ENCODE measurements at regions not wholly inside any gene's neighbourhood (a gene's known extent, or its start where the extent isn't known, plus 50 kb on each side); places are given as distances from the start of the nearest gene placed in this dataset.

DNA sequence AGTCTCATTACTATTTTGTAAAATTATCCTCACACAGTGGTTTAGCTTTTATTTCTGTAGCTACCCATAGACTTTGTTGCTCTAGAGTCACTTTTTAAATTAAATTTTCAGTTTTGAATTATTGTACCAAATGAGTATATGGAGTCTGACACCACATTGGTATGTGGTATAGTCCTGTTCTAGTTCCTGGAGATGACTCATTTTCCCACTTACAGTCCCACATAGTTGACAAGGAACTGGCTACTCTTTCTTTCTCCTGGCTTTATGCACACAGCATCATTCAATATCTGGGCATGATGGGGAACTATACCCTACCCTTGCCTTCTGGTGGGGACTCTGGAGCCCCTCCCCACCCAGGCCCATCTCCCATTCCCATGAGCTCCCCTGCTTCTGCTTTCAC is 92.6 kb upstream of the RAB11FIP2 start:
- no peaks in the 10 kb centered on the region for H3K27me3 ChIP-seq (ENCODE audit: insufficient read depth, low read length)
- no peak overlapping the region for H2AFZ ChIP-seq (ENCODE audit: low read length, unreplicated experiment)
- H3K27ac ChIP-seq (ENCODE audit: low read depth, low read length): no peak overlapping the region
- no peak overlapping the region for H3K4me3 ChIP-seq (ENCODE audit: low read depth, low read length)
- no peaks in the 10 kb centered on the region for H3K4me1 ChIP-seq (ENCODE audit: control insufficient read depth, insufficient read depth, low read length, unreplicated experiment)
- no peaks in the 10 kb centered on the region for H3K79me2 ChIP-seq (ENCODE audit: control insufficient read depth, insufficient read depth, low read length, unreplicated experiment)
- H3K36me3 ChIP-seq (ENCODE audit: insufficient read depth, low read length): no peaks in the 10 kb centered on the region

DNA sequence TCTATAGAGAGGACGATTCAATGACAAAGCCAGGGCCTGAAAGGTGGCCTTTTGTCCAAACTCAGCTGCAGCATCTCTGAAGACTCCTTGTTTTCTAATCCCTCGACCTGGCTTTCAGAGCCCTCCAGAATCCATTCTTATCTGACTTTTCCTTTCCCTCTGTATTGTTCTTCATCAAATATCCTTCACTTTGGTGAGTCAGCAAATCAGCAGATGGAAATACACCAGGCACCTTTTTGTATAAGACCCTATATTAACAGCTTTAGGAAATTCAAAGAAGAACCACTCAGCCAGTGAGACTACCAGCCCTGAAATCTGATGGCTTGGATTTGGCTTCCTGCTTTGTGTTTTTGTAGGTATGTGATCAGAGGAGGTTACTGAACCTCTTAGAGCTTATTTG is 81.9 kb upstream of the RAB11FIP2 start:
- no peak overlapping the region for H2AFZ ChIP-seq (ENCODE audit: low read length, unreplicated experiment)
- no peak overlapping the region for H3K4me3 ChIP-seq (ENCODE audit: low read depth, low read length)
- H3K27me3 ChIP-seq (ENCODE audit: insufficient read depth, low read length): no peaks in the 10 kb centered on the region
- no peaks in the 10 kb centered on the region for H3K4me1 ChIP-seq (ENCODE audit: control insufficient read depth, insufficient read depth, low read length, unreplicated experiment)
- H3K36me3 ChIP-seq (ENCODE audit: insufficient read depth, low read length): no peaks in the 10 kb centered on the region
- H3K27ac ChIP-seq (ENCODE audit: low read depth, low read length): no peak overlapping the region
- H3K79me2 ChIP-seq (ENCODE audit: control insufficient read depth, insufficient read depth, low read length, unreplicated experiment): no peaks in the 10 kb centered on the region

DNA sequence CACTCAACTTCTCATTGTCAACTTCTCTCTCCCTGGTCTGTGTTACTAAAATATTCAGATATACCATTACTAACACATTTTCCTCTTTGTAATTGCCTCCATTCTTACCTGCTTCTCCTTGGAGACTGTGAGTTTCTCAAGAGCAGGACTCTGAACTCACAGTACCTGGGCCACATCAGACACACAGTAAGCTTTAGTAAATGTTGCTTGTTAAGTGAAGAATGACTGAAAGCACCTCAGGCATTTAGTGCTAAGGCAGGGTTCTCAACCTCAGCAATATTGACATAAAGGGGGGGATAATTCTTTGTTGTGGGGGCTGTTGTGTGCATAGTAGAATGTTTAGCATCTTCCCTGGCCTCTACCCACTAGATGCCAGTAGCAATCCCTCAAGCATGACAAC is 72.0 kb upstream of the RAB11FIP2 start:
- Histone ChIP-seq H3K4me3 (ENCODE audit: low read depth, low read length) (no peak overlapping the region), H3K79me2 (ENCODE audit: control insufficient read depth, insufficient read depth, low read length, unreplicated experiment) (no peaks in the 10 kb centered on the region), H2AFZ (ENCODE audit: low read length, unreplicated experiment) (no peak overlapping the region), H3K4me1 (ENCODE audit: control insufficient read depth, insufficient read depth, low read length, unreplicated experiment) (no peaks in the 10 kb centered on the region), H3K36me3 (ENCODE audit: insufficient read depth, low read length) (no peaks in the 10 kb centered on the region), H3K27me3 (ENCODE audit: insufficient read depth, low read length) (no peaks in the 10 kb centered on the region), H3K27ac (ENCODE audit: low read depth, low read length) (no peak overlapping the region)

DNA sequence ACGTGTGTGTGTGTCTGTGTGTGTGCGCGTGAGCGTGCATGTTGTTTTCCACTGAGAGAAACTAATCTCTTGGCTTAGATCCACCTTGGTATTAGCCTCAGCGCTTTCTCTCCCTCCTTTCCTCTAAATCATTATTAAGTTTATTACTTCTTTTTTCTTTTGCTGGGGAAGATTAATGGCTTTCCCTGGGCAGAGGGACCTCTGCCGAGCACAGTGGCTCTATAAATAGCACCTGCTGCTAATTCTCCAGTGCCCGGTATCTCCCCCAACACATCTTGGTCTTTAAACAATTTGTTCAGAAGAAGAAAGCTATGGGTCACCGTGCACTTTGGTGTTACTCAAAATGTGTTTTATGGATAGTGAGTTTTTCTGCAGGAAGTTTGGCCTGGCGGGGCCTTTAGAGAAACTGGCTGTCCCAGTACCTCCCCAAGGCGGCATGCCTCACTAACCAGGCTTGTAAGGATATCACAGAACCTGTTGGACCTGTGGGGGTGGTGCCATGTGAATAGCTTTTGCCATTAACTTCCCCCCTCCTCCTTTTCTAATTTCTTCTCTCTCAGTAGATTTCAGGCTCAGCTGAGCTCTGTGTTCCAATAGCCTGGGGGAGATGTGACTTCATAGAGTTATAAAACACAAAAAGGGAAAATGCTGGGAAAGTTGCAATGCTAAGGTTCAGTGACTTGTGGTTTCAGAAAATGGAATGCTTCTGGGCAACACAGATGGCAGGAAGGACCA is 70.1 kb upstream of the RAB11FIP2 start:
- no peaks in the 10 kb centered on the region for H3K27me3 ChIP-seq (ENCODE audit: insufficient read depth, low read length)
- H3K36me3 ChIP-seq (ENCODE audit: insufficient read depth, low read length): no peaks in the 10 kb centered on the region
- H3K4me1 ChIP-seq (ENCODE audit: control insufficient read depth, insufficient read depth, low read length, unreplicated experiment): no peaks in the 10 kb centered on the region
- no peak overlapping the region for H2AFZ ChIP-seq (ENCODE audit: low read length, unreplicated experiment)
- H3K27ac ChIP-seq (ENCODE audit: low read depth, low read length): no peak overlapping the region
- H3K4me3 ChIP-seq (ENCODE audit: low read depth, low read length): no peak overlapping the region
- no peaks in the 10 kb centered on the region for H3K79me2 ChIP-seq (ENCODE audit: control insufficient read depth, insufficient read depth, low read length, unreplicated experiment)

DNA sequence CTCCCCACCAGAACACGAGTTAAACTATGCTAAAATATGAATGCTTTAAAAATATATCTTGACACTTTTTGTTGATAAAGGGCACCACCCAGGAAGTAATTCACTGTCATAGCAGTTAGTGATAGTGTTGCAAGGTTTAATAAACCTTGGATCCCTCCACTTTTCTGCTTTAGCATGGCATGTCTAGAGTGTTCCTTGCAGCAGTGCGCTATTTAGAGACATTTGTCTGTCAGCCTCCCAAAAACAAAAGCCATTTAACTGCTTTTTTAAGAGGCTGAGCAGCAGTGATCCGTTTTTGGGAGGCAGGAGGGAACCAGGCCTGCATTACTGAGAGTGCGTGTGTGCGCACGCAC is 69.6 kb upstream of the RAB11FIP2 start:
- no peak overlapping the region for H2AFZ ChIP-seq (ENCODE audit: low read length, unreplicated experiment)
- H3K27ac ChIP-seq (ENCODE audit: low read depth, low read length): no peak overlapping the region
- H3K36me3 ChIP-seq (ENCODE audit: insufficient read depth, low read length): no peaks in the 10 kb centered on the region
- H3K79me2 ChIP-seq (ENCODE audit: control insufficient read depth, insufficient read depth, low read length, unreplicated experiment): no peaks in the 10 kb centered on the region
- no peaks in the 10 kb centered on the region for H3K4me1 ChIP-seq (ENCODE audit: control insufficient read depth, insufficient read depth, low read length, unreplicated experiment)
- H3K27me3 ChIP-seq (ENCODE audit: insufficient read depth, low read length): no peaks in the 10 kb centered on the region
- no peak overlapping the region for H3K4me3 ChIP-seq (ENCODE audit: low read depth, low read length)

DNA sequence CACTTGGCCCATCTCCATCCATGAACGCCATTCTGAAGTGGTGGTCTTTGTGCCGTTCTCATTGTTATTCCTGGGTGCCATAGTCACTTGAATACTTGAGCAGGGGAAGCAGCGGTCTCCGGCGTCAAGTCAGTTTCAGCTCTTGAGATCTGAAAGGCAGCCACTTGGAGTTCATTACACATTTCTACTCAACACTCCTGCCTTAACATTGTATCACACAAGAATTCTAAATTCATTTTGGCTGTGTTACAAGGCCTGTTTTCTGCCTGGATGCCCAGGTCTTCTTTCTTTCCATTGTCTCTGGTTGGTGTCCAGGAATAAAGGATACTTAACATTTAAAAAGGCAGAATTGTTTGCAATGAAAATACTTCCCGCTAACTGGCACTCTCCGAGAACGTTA is 69.0 kb upstream of the RAB11FIP2 start:
- no peaks in the 10 kb centered on the region for H3K79me2 ChIP-seq (ENCODE audit: control insufficient read depth, insufficient read depth, low read length, unreplicated experiment)
- H2AFZ ChIP-seq (ENCODE audit: low read length, unreplicated experiment): no peak overlapping the region
- no peak overlapping the region for H3K4me3 ChIP-seq (ENCODE audit: low read depth, low read length)
- no peaks in the 10 kb centered on the region for H3K4me1 ChIP-seq (ENCODE audit: control insufficient read depth, insufficient read depth, low read length, unreplicated experiment)
- H3K36me3 ChIP-seq (ENCODE audit: insufficient read depth, low read length): no peaks in the 10 kb centered on the region
- no peak overlapping the region for H3K27ac ChIP-seq (ENCODE audit: low read depth, low read length)
- H3K27me3 ChIP-seq (ENCODE audit: insufficient read depth, low read length): no peaks in the 10 kb centered on the region

DNA sequence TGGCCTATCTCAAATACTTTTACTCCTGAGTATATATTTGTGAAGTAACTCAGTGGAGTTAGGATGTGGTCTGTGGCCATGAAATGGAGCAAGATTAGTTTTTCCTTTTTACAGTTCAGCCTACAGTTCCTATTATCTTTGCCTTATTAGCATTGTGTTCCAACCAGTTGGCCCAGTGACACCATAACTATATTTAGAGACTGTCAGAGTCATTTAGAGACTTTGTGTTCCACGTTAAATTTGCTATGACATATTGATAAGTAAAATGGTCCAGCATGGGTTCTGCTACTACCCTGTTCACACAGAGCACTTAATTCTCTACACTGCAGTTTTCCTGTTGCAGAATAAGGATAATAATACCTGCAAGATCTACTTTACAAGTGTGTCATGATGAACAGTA is 68.3 kb upstream of the RAB11FIP2 start:
- Histone ChIP-seq H2AFZ (ENCODE audit: low read length, unreplicated experiment) (no peak overlapping the region), H3K79me2 (ENCODE audit: control insufficient read depth, insufficient read depth, low read length, unreplicated experiment) (no peaks in the 10 kb centered on the region), H3K4me1 (ENCODE audit: control insufficient read depth, insufficient read depth, low read length, unreplicated experiment) (no peaks in the 10 kb centered on the region), H3K27me3 (ENCODE audit: insufficient read depth, low read length) (no peaks in the 10 kb centered on the region), H3K4me3 (ENCODE audit: low read depth, low read length) (no peak overlapping the region), H3K36me3 (ENCODE audit: insufficient read depth, low read length) (no peaks in the 10 kb centered on the region), H3K27ac (ENCODE audit: low read depth, low read length) (no peak overlapping the region)

DNA sequence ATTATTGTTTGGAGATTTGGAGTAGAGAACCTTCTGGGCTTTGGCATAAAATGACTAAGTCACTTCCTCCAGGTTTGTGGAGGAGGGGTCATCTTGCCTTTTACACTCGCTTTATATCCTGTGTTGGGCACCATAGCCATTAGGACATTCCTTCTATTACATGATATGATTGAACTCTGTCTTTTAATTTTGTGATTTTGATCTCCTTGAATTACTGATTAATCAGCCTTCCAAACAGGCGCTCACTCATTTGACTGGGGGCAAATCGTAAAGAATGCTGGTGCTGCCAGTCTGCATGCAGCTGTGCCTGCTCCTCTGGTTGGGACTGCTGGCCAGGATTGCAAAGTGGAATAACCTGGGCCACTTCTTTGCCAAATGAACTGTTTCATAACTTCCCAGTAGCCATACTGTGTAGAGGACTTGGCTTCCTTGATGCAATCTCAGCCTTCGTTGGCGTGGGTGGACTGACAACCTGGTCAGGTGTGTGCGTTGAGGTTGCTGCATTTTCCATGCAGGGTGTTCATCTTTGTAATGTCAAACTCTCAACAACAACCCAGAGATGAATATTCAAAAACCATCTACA is 65.9 kb upstream of the RAB11FIP2 start:
- no peak overlapping the region for H2AFZ ChIP-seq (ENCODE audit: low read length, unreplicated experiment)
- H3K27ac ChIP-seq (ENCODE audit: low read depth, low read length): no peak overlapping the region

DNA sequence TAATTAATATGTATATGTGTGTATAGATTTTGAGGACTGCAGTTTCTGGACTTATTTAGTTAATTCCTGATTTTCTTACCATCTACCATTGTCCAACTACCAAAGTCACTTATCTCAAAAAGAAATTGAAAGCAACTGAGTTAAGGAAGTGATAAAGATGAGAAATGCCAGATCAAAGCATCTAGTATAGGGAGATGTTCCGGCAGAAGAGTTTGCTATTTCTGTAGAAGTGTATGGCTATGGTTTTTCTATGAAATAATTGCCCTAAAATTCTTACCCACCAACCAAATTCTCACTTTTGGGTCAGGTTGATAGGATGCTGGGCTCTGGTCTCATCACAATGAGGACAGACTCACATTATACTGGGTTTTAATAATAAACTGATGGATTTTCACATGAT is 64.0 kb upstream of the RAB11FIP2 start:
- Histone ChIP-seq H3K79me2 (ENCODE audit: control insufficient read depth, insufficient read depth, low read length, unreplicated experiment) (no peaks in the 10 kb centered on the region), H3K27me3 (ENCODE audit: insufficient read depth, low read length) (no peaks in the 10 kb centered on the region), H3K4me3 (ENCODE audit: low read depth, low read length) (no peak overlapping the region), H3K27ac (ENCODE audit: low read depth, low read length) (no peak overlapping the region), H3K36me3 (ENCODE audit: insufficient read depth, low read length) (no peaks in the 10 kb centered on the region), H3K4me1 (ENCODE audit: control insufficient read depth, insufficient read depth, low read length, unreplicated experiment) (no peaks in the 10 kb centered on the region), H2AFZ (ENCODE audit: low read length, unreplicated experiment) (no peak overlapping the region)

More for the DNA sequence above, 65.9 kb upstream of the RAB11FIP2 start:
- no peak overlapping the region for H3K4me3 ChIP-seq (ENCODE audit: low read depth, low read length)
- no peaks in the 10 kb centered on the region for H3K4me1 ChIP-seq (ENCODE audit: control insufficient read depth, insufficient read depth, low read length, unreplicated experiment)
- no peaks in the 10 kb centered on the region for H3K79me2 ChIP-seq (ENCODE audit: control insufficient read depth, insufficient read depth, low read length, unreplicated experiment)
- no peaks in the 10 kb centered on the region for H3K36me3 ChIP-seq (ENCODE audit: insufficient read depth, low read length)
- H3K27me3 ChIP-seq (ENCODE audit: insufficient read depth, low read length): no peaks in the 10 kb centered on the region

DNA sequence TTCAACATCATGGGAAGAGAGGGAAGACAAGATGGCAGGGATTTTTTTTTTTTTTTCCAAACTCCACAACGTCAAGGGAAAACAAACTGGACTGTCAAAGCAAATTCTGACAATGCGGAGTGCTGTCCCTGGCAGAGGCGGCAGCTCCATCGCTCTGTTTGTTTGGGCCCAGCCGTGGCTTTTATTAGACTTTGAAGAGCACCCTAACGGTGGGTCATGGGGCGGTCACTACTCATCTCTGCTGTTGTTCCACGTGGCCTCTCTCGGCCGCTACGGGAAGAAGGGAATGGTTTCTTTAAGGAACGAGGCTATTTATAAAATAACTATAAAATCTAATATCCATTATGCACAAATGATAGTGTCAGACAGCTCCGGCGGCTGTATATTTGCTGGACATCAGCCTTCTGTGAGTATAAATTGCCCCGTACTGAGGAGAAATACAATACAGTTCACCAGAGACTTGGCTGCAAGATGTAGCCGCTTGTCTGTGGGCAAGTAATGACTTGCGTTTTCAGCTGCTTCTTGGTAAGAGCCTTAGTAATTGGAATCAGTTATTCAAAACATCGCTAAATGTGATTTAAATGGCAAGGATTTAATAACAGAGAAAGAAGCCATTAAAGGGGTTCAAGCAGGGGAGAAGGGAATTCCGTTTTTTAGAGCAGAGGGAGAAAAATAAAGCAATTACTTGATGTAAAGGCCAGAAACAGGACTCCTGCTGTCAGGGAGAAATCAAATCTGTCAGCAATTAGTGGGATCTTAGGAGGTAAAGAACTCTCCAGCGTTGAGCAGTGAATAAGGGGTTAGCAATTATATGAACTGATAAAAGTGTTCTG is 61.7 kb upstream of the RAB11FIP2 start:
- no peaks in the 10 kb centered on the region for H3K79me2 ChIP-seq (ENCODE audit: control insufficient read depth, insufficient read depth, low read length, unreplicated experiment)
- no peak overlapping the region for H3K4me3 ChIP-seq (ENCODE audit: low read depth, low read length)
- H2AFZ ChIP-seq (ENCODE audit: low read length, unreplicated experiment): no peak overlapping the region
- H3K36me3 ChIP-seq (ENCODE audit: insufficient read depth, low read length): no peaks in the 10 kb centered on the region
- no peaks in the 10 kb centered on the region for H3K27me3 ChIP-seq (ENCODE audit: insufficient read depth, low read length)
- H3K27ac ChIP-seq (ENCODE audit: low read depth, low read length): no peak overlapping the region
- no peaks in the 10 kb centered on the region for H3K4me1 ChIP-seq (ENCODE audit: control insufficient read depth, insufficient read depth, low read length, unreplicated experiment)

DNA sequence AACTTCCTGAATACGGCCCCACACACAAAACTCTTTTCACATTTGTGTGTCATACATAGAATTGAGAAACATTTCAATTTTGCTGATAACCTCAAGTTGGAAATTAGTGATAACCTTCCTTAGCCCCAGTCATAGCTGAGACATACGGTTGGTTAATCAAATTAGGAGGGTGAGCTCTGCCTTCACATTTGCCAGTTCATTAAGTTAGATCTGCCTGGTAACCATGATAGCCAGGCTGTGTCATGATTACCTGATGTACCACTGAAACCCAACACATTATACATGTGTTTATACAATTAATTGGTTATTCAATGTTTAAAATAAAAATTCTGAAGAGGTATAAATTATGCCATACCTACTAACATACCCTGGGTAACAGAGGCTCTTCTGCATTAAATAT is 60.8 kb upstream of the RAB11FIP2 start:
- Histone ChIP-seq H3K27me3 (ENCODE audit: insufficient read depth, low read length) (no peaks in the 10 kb centered on the region), H3K4me1 (ENCODE audit: control insufficient read depth, insufficient read depth, low read length, unreplicated experiment) (no peaks in the 10 kb centered on the region), H3K4me3 (ENCODE audit: low read depth, low read length) (no peak overlapping the region), H3K36me3 (ENCODE audit: insufficient read depth, low read length) (no peaks in the 10 kb centered on the region), H3K79me2 (ENCODE audit: control insufficient read depth, insufficient read depth, low read length, unreplicated experiment) (no peaks in the 10 kb centered on the region), H2AFZ (ENCODE audit: low read length, unreplicated experiment) (no peak overlapping the region), H3K27ac (ENCODE audit: low read depth, low read length) (no peak overlapping the region)
